ENCODE measurements at regions not wholly inside any gene's neighbourhood (a gene's known extent, or its start where the extent isn't known, plus 50 kb on each side); places are given as distances from the start of the nearest gene placed in this dataset.

- no peak for TF ChIP-seq POLR2A (IDR thresholded peaks at IDR 0.05; ENCODE audit: low read depth, low read length)
- TF ChIP-seq SPI1 (IDR thresholded peaks at IDR 0.05; ENCODE audit: low read depth, low read length), result no peak
- no peak for TF ChIP-seq TAF1 (IDR thresholded peaks at IDR 0.05; ENCODE audit: low read depth, low read length)
- TF ChIP-seq POLR2AphosphoS5 (IDR thresholded peaks at IDR 0.05; ENCODE audit: low read depth, low read length), result no peak
These were observed 107.2 kb upstream of the IGFBP3 start for GRCh38 chr7:46028246-46028645.
